VCaP (cell line): ENCODE measurements at regions not wholly inside any gene's neighbourhood (a gene's known extent, or its start where the extent isn't known, plus 50 kb on each side); places are given as distances from the start of the nearest gene placed in this dataset.

Experiments
- H3K27ac ChIP-seq: fragments of 450-650 bp; 2 replicates; pipeline ENCODE4 v1.5.1; 2017
- TF ChIP-seq, protein P1 (sequence below): fragments of 450-650 bp; conservative IDR thresholded peaks from 2 replicates; pipeline ENCODE4 v1.5.1; 2017; ENCODE audit warnings: mild to moderate bottlenecking, moderate library complexity

DNA sequence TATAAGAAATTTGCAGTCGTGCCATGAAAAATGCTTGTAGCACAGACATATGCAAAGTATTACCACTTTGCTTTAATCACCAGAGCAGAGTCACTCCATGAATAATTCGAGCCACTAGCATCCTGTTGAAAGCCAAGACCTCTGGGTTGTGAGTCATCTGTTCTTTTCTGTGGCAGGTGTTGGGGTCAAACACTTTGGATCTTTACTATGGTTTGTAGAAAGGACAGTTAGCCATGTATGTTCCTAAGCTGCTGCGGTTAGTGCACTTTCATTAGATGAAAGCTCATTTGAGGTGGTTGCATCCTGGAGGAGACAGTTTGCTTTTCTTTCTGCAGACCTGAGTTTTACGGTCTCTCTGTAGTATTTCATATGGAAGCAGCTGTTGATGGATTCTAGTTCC lies 223.7 kb downstream of the DMRT2 start:
- TF ChIP-seq, protein P1, sequence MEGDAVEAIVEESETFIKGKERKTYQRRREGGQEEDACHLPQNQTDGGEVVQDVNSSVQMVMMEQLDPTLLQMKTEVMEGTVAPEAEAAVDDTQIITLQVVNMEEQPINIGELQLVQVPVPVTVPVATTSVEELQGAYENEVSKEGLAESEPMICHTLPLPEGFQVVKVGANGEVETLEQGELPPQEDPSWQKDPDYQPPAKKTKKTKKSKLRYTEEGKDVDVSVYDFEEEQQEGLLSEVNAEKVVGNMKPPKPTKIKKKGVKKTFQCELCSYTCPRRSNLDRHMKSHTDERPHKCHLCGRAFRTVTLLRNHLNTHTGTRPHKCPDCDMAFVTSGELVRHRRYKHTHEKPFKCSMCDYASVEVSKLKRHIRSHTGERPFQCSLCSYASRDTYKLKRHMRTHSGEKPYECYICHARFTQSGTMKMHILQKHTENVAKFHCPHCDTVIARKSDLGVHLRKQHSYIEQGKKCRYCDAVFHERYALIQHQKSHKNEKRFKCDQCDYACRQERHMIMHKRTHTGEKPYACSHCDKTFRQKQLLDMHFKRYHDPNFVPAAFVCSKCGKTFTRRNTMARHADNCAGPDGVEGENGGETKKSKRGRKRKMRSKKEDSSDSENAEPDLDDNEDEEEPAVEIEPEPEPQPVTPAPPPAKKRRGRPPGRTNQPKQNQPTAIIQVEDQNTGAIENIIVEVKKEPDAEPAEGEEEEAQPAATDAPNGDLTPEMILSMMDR: no peak

DNA sequence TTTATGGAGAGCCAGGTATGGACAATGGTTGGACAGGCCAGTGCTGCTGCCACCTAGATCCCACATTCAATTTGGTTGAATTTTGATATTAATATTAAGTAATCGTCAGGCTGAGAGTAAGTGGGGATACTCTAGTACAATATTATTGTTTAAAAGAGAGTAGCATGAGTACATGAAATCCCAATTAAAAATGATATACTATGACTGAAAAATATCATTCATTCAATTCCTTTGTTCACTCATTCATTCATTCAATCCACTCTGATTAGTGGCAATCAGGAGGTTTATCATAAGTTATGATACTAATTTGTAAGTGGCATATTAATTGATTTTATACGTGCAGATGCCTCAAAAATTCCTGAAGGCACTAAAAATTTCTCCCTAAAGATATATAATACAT lies 224.2 kb downstream of the DMRT2 start:
- TF ChIP-seq, protein P1: no peak
- no peak overlapping the region for H3K27ac ChIP-seq

More for the DNA sequence above, 223.7 kb downstream of the DMRT2 start:
- no peak overlapping the region for H3K27ac ChIP-seq

DNA sequence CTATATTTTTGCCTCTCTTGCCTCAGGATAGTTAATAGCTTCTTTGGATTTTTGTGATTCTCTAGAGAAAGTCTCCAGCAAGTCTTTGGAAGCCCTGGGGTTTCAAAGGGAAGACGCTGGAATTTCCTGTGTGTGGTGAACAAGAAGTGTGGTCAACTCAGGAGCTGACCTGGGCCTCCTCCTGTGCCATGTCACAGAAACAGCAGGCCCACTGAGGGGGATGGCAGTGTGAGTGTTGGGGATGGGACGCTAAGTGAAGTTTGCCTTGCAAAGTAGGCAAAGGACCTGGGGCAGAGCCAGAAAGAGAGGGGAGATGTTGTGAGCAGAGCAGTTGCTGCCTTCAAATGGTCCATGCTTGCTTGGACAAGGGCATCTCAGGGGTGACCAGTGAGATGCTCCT lies 226.3 kb downstream of the DMRT2 start:
- TF ChIP-seq, protein P1: no peak
- H3K27ac ChIP-seq: no peak overlapping the region

DNA sequence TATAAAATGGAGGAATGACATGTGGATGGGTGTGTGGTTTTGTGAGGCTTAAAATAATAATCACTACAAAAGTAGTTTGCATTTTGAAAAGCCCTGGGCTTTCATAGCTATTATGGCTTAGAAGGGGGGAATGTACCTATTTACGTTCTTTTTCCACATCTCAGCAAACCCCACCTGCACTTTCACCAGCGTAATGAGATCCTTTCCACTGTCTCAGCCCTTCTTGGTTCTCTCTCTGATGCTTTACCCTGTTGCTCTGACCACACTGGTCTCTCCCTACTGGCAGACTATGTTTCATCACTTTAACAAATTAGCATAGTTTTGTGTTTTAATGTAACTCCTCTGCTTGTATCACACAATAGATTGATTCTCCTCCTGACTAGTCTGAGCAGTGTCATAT lies 234.6 kb downstream of the DMRT2 start:
- H3K27ac ChIP-seq: no peak overlapping the region
- TF ChIP-seq, protein P1: no peak

DNA sequence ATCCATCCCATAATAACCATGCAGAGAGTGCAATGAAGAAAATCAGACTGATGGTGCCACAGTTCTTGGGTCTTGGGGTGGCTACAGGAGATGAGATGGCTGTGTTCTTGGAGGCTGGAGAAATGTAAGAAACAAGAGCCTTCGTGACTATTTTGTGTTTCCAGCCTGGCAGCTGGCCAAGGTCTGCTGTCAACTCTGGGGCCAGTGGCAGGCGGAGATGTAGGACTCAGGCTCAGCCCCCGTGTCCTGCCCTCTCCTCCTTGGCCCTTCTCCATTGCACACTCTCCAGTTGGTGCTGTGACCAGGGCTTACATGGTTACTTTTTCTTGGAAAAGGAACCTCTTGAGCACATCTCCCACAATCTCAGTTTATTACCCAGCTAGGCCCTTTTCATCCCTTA lies 235.4 kb downstream of the DMRT2 start:
- TF ChIP-seq, protein P1: no peak

DNA sequence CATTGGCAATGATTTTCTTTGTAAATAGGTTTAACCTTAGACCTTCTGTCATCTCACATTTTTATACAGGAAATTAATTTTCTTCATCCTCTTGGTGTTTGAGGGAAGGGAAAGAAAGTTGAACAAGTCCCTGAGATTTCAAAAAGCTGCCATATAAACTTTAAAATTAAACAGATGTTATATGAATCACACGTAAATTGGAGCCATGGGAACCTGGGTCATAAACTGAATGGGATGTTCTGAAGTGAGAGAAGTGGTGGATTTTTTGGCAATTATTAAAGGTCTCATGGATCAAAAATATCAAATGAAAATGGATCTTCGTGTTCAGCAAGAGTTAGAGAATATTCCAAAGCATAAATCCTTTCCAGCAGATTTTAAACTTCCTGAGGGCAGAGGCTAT lies 242.2 kb downstream of the DMRT2 start:
- no peak overlapping the region for H3K27ac ChIP-seq
- TF ChIP-seq, protein P1: no peak

More for the DNA sequence above, 235.4 kb downstream of the DMRT2 start:
- no peak overlapping the region for H3K27ac ChIP-seq

DNA sequence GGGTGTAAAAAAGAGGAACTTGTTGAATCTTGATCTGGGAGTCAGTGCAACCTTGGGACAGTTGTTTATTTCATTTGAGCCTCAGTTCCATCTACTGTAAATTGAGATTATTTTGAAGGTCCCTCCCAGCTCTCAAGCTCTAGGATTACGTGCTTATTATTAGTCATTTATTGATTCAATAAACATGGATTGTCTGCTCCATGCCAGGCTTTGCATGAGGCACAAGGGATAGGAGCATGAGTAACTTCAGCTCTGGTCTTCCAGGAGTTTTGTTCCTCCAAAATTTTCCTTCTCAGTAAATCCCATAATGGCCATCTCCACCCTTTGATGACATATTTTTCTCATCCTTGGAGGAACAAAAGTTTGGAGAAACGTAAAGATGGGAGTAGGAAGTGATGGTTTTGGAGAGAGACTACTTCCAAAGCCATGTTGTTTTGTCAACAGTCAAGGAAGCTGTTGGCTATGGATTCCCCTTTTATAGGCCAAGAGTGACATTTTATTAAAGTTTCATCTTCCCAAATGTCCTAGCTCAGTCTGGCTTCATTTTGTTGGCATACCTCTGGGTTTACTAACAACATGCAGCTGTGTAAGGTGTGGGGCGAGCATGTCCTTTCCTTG lies 244.6 kb downstream of the DMRT2 start:
- no peak overlapping the region for H3K27ac ChIP-seq
- TF ChIP-seq, protein P1: no peak
